SW 1271 (cell line): ENCODE measurements at regions not wholly inside any gene's neighbourhood (a gene's known extent, or its start where the extent isn't known, plus 50 kb on each side); places are given as distances from the start of the nearest gene placed in this dataset.

Experiments
- DNase-seq, 2 experiments: peaks; one replicate each; lab custom pipeline; 2025; lab: John Stamatoyannopoulos, UW

- no peak for DNase-seq
These were observed 244.3 kb downstream of the ACTR3 start for GRCh38 chr2:114134146-114134545.

- DNase-seq = no peak
These were observed 249.7 kb downstream of the ACTR3 start for GRCh38 chr2:114139542-114139941.

GRCh38 chr2:114156366-114157056 is 266.6 kb downstream of the ACTR3 start:
- no peak for DNase-seq

- DNase-seq = no peak
These were observed 267.1 kb downstream of the ACTR3 start for GRCh38 chr2:114157057-114157385.

GRCh38 chr2:114160263-114160981 is 270.5 kb downstream of the ACTR3 start:
- DNase-seq = no peak

GRCh38 chr2:114161371-114161770 is 271.5 kb downstream of the ACTR3 start:
- no peak for DNase-seq

GRCh38 chr2:114167799-114168198 is 274.6 kb upstream of the DPP10 start:
- DNase-seq = no peak

- no peak for DNase-seq
These were observed 272.4 kb upstream of the DPP10 start for GRCh38 chr2:114170070-114170469.

- no peak for DNase-seq
These were observed 266.9 kb upstream of the DPP10 start for GRCh38 chr2:114175507-114175906.

GRCh38 chr2:114185501-114185900 is 256.9 kb upstream of the DPP10 start:
- DNase-seq = no peak

- DNase-seq = no peak
These were observed 250.1 kb upstream of the DPP10 start for GRCh38 chr2:114192362-114192761.

GRCh38 chr2:114201781-114202180 is 240.7 kb upstream of the DPP10 start:
- no peak for DNase-seq

GRCh38 chr2:114203679-114204078 is 238.8 kb upstream of the DPP10 start:
- DNase-seq = no peak

GRCh38 chr2:114213808-114214207 is 228.6 kb upstream of the DPP10 start:
- no peak for DNase-seq

GRCh38 chr2:114218383-114218782 is 224.1 kb upstream of the DPP10 start:
- no peak for DNase-seq

- DNase-seq = no peak
These were observed 223.0 kb upstream of the DPP10 start for GRCh38 chr2:114219456-114219855.

GRCh38 chr2:114222344-114222743 is 220.1 kb upstream of the DPP10 start:
- DNase-seq = no peak

- no peak for DNase-seq
These were observed 210.5 kb upstream of the DPP10 start for GRCh38 chr2:114231921-114232320.

- DNase-seq = no peak
These were observed 205.1 kb upstream of the DPP10 start for GRCh38 chr2:114237331-114237730.

GRCh38 chr2:114238910-114239559 is 203.4 kb upstream of the DPP10 start:
- DNase-seq = no peak

GRCh38 chr2:114248648-114249047 is 193.8 kb upstream of the DPP10 start:
- DNase-seq = no peak

GRCh38 chr2:114252713-114253112 is 189.7 kb upstream of the DPP10 start:
- DNase-seq = no peak

GRCh38 chr2:114254875-114255274 is 187.6 kb upstream of the DPP10 start:
- DNase-seq = no peak
